Kidney capillary endothelial cell (primary cell): ENCODE measurements at regions not wholly inside any gene's neighbourhood (a gene's known extent, or its start where the extent isn't known, plus 50 kb on each side); places are given as distances from the start of the nearest gene placed in this dataset.

Experiments
- DNase-seq: peaks from one replicate; pipeline ENCODE4 v3.0.0-alpha.2; 2018; ENCODE audit warnings: low spot score

GRCh38 chr6:132868057-132868456 is 53.7 kb downstream of the RPS12 start:
- no peak for DNase-seq

DNA sequence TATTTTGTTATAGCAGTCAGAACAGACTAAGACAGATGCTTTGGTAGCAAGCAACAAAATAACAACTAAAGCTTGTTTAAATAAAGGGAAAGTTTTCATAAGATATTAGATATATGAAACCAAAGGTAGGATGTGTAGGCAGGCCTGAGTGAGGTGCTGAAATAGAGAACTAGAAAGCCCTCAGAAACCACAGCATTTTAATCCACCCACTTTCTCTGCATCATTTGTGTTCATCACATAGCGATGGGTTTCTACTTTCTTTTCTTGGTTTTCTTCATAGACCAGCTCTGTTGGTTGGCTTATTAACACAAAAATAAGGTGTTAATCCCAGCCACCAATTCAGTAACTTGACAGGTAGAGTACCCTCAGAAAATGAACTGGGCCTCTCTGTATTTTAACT is 58.6 kb downstream of the RPS12 start:
- DNase-seq = no peak

DNA sequence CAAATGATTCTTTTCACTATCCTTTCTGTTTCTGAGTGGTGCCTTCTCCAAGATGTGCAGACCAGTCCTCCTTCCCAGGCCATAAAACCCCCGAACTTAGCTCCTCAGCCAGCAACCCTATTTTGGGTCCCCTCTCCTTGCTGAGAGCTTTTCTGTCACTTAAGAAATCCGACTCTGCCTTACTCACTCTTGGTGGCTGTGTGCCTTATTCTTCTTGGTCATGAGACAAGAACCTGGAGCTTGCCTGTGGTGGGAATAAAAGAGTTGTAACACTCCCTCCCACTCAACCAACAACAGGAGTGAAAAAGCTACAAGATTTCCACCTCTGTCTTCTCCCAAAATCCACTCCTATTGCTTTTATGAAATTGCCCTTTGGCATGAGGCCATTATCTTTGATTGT is 62.6 kb downstream of the RPS12 start:
- no peak for DNase-seq

- no peak for DNase-seq
These were observed 72.8 kb downstream of the RPS12 start for GRCh38 chr6:132887204-132887603.

DNA sequence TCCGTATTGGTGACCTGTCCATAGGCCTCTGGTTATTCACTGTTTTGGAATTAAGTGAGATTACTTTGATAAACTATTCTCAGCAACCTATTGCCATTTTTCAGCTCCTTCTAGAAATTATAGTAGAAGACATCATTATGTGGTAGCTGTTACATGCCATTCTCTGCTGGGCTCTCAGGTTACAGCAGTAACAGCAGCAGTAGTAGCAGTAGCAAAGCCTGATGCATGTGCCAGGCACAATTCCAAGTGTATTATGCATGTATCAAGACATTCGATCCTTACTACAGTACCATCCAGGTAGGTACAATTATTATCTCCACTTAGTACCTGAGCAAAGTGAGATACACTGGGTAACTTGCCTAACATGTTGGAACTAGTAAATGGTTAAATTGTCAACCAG is 74.3 kb downstream of the RPS12 start:
- DNase-seq = no peak

DNA sequence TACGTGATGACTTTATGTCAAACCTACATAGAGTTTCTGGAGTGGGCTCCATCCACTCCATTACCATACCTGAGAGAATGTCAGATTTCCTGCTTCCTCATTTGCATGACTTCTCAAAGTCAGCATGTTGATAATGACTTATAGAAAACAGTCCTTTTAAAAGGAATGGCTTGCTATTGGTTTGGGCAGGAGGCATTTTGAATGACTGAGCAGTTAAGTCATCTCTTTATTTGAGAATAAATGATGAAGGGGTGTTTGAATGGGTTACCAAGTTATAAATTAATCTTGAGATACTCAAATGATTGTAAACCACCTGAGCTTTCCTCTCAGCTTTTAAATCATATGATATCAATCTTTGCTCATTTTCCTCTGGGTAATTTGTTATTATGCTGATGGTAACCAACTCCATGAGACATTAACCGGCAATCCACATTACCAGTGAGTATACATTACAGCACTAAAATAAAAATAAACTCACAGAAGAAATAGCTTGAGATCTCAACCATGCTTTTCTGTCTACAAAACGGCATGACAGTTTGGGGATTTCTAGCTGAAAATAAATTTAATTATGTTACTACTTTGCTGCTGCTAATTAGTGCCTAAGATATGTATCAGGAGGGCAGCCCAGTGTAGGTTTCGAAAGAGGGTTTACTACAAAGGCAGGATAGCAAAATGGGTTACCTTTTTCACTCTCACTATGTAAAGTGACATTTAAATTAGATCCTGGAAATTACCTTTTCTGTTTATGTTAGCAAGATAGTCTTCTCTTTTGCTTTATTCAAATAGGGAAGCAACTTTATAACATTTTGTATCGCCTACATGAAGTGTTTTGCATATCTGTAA is 78.8 kb downstream of the RPS12 start:
- no peak for DNase-seq

GRCh38 chr6:132893772-132894490 is 79.6 kb downstream of the RPS12 start:
- DNase-seq = no peak

- no peak for DNase-seq
These were observed 84.0 kb downstream of the RPS12 start for GRCh38 chr6:132898376-132898775.

DNA sequence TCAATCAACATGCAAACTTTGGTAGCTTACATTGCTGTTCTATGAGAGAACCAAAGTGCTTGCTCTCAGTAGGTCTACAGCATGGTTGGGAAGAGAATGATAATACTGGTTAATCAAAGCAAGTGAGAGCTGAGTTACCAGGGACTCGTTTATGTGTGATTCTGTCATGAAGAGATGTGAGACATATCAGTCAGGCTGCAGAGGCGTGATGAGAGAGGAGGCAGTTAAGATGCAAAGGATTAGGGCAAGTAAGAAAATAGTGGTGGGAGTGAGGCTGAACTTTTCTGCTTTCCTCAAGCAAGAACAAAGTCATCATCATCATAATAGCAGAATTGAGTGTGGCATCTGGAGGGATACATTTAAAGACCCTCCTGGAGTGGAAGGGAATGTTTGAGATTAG is 86.5 kb downstream of the RPS12 start:
- no peak for DNase-seq

GRCh38 chr6:132902901-132903300 is 88.5 kb downstream of the RPS12 start:
- DNase-seq = no peak

DNA sequence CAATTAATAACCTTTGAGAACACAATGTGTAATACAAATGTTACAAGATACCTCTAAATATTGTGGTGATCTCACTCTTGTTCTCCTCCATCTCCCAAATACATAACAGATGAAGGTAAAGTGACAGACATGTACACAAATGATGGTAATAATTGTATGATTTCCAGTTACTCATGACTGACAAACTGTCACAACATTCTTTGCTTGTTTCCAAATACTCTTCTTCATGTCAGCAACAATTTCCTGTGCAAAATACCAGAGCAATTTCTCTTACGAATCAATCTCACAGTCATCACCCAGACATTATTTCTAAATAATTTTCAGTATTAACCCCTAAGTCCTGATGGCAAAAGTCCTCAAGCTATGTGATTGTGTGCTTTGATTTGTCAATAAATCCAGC is 92.9 kb downstream of the RPS12 start:
- no peak for DNase-seq

DNA sequence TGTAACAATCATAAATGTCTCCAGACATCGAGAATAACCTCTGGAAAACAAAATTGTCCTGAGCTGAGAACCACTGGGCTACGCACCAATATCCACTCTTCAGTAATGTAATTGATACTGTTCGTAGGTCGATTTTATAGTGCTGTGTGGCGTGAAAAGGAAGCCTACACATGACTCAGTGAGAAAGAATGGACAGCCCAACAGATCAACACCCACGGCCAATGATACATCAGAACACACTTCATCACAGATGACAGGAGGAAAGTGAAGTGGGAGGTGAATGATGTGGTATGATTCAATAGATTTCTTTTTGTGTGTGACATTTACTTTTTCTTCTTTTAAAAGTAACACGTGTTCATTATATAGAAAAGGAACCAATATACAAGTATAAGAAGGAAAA is 93.5 kb downstream of the RPS12 start:
- DNase-seq = no peak

DNA sequence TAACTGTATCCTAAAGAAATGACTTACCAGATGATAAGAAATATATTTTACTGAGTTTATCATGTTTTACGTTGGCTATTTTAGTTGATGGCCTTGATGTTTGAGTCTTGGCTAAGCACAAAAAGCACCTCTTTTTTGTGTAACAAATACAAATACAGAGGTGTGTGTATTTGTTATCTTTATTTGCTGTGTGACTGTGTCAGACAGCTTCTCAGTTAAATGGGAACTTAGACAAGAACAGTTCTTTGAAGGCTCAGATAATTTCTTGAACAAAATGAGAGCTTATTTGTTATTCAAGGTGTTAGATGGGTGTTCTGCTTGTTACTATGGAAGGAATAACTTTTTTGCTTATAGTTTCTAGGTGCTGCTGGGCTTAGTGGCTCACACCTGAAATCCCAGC is 95.4 kb downstream of the RPS12 start:
- no peak for DNase-seq

GRCh38 chr6:132910759-132911158 is 96.4 kb downstream of the RPS12 start:
- DNase-seq = no peak

- no peak for DNase-seq
These were observed 104.9 kb downstream of the RPS12 start for GRCh38 chr6:132919045-132919860.

GRCh38 chr6:132927713-132928112 is 113.3 kb downstream of the RPS12 start:
- DNase-seq = no peak

DNA sequence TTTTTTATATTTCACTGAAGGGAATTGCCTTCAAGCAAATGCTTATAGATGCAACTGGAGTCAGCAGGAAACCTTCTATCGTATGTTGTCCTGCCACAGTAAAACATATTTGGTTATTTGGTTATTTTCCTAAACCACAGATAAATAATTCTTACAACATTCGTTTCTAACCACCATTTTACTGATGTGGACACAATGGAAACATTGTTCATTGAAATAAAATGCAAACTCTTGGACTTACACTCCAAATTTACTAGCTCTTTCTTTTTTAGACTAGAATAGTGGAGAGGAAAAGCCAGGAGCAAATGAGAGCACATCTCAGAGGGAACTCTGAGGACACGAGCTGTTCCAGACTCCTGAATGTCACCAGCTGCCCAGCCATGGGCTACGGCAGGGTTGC is 114.8 kb downstream of the RPS12 start:
- DNase-seq = no peak

DNA sequence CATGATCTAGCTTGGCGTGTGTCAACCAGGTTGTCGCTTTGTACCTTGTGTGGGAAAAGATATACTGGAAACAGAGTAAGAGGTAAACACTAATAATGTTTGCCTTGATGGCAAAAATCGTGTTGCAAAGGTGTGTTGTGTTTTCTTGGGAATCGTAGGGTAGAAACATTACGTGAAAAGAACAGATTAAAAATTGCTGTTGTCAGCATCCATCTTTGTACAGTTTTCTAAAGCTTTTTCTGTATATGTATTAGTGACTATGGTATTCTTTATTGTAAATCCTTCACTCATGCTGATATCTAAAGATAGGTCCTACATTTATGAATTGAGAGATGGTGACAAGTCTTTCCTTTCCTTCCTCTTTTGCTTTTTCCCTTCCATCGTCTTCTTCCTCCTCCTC is 116.9 kb downstream of the RPS12 start:
- DNase-seq = no peak

DNA sequence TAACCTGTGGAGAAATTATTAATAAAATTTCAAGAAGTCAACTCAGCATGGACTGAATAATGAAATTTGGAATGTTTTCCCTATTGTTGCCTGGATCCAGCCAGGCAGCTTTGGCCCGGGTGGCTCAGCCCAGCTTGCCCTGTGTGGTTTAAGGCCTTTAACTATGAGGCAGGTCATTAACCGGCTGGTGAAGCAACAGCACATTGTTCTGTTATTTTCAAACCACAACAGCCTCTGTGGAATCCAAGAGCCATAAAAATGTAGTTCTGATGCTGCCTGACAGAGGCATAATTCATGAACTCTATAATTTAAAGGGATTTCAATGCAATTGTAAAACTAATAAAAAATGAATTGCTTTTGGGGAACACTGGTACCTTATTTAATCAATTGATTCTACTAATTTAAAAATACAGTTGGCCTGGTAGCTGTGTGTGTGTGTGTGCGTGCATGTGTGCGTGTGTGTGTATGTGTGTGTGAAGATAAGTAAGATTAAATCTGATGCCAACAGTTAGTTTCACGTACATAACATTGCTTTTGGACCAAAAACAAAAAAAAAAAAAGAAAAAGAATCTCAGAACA is 117.7 kb downstream of the RPS12 start:
- DNase-seq = no peak

DNA sequence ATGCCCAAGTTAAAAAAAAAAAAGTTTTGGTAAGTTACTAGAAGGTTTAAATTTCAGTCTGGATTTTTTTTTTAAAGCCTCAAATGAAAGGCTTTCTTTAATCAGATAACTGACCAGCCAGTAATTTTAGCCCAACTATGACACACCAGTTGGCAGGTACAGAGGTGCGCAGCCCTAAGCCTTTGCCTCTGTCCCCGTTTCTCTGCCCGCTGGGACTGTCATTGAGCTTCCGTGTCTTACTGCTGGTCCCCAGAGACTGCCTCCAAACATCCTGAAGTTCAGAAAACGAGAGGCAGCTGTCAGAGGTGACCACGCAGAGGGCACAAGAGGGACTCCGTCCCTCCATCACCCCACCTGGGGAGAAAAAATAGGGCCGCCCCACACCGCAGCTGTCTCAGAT is 118.2 kb downstream of the RPS12 start:
- DNase-seq = no peak

GRCh38 chr6:132933090-132933489 is 118.7 kb downstream of the RPS12 start:
- DNase-seq = no peak

GRCh38 chr6:132934496-132934895 is 120.1 kb downstream of the RPS12 start:
- no peak for DNase-seq
